PC-9 (cell line): ENCODE measurements at regions not wholly inside any gene's neighbourhood (a gene's known extent, or its start where the extent isn't known, plus 50 kb on each side); places are given as distances from the start of the nearest gene placed in this dataset.

ENCODE experiments used
- EZH2 ChIP-seq: fragments of 200-600 bp; sonication (generic); IDR thresholded peaks from 2 replicates; pipeline ENCODE4 v1.8.0; 2017; ENCODE audit warnings: antibody characterized with exemption, low read depth
- TF ChIP-seq, protein P1 (sequence below): fragments of 200-600 bp; sonication (generic); conservative IDR thresholded peaks from 2 replicates; pipeline ENCODE4 v1.6.1; 2017; ENCODE audit warnings: mixed run types, antibody characterized with exemption, mild to moderate bottlenecking, moderate library complexity

DNA sequence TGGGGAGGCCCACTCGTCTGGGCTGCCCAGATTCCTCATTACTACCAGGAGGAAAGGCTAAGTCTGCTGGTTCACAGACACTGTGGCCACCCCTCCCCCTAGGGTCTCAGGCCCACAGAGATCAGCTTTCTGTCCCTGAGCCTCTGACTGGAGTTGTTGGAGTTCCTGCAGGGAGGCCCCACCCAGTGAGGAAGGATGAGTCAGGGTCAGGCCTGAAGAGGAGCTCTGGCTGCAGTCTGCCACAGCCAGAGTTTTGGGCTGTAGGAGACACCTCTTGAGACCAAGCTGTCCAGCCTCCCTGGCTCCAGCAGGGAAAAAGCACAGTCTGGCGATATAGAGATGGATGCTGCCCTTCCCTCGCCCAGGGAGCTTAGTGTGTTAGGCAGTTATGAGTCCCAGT, 720.9 kb upstream of the SEMA6D start:
- TF ChIP-seq, protein P1, sequence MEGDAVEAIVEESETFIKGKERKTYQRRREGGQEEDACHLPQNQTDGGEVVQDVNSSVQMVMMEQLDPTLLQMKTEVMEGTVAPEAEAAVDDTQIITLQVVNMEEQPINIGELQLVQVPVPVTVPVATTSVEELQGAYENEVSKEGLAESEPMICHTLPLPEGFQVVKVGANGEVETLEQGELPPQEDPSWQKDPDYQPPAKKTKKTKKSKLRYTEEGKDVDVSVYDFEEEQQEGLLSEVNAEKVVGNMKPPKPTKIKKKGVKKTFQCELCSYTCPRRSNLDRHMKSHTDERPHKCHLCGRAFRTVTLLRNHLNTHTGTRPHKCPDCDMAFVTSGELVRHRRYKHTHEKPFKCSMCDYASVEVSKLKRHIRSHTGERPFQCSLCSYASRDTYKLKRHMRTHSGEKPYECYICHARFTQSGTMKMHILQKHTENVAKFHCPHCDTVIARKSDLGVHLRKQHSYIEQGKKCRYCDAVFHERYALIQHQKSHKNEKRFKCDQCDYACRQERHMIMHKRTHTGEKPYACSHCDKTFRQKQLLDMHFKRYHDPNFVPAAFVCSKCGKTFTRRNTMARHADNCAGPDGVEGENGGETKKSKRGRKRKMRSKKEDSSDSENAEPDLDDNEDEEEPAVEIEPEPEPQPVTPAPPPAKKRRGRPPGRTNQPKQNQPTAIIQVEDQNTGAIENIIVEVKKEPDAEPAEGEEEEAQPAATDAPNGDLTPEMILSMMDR, result no peak
- TF ChIP-seq EZH2, result no peak
